H9 (cell line): ENCODE measurements at regions not wholly inside any gene's neighbourhood (a gene's known extent, or its start where the extent isn't known, plus 50 kb on each side); places are given as distances from the start of the nearest gene placed in this dataset.

Experiments
- DNase-seq: peaks from one replicate; pipeline ENCODE4 v3.0.0-alpha.2; 2017
- H2AFZ ChIP-seq: one replicate; pipeline ENCODE4 v1.6.1; 2013; ENCODE audit warnings: mild to moderate bottlenecking, low read length, control low read depth, moderate library complexity
- H2AK5ac ChIP-seq: 2 replicates; pipeline ENCODE4 v1.6.1; 2013; ENCODE audit warnings: low read length, control low read depth, mixed read lengths; ENCODE audit not compliant: insufficient read length
- H2BK120ac ChIP-seq: one replicate; pipeline ENCODE4 v1.6.1; 2013; ENCODE audit warnings: low read depth, mild to moderate bottlenecking, low read length, control low read depth, inconsistent platforms; ENCODE audit not compliant: poor library complexity, severe bottlenecking
- H2BK12ac ChIP-seq: 2 replicates; pipeline ENCODE4 v1.6.1; 2013; ENCODE audit warnings: low read length, control low read depth, mixed read lengths, low read depth; ENCODE audit not compliant: insufficient read length
- H2BK15ac ChIP-seq: 2 replicates; pipeline ENCODE4 v1.6.1; 2013; ENCODE audit warnings: low read depth, low read length, control low read depth
- H2BK20ac ChIP-seq: one replicate; pipeline ENCODE4 v1.6.1; 2013; ENCODE audit warnings: low read depth, mild to moderate bottlenecking, low read length, control low read depth, inconsistent platforms; ENCODE audit not compliant: poor library complexity, severe bottlenecking
- H2BK5ac ChIP-seq: 2 replicates; pipeline ENCODE4 v1.6.1; 2013; ENCODE audit warnings: low read length, control low read depth, mixed read lengths; ENCODE audit not compliant: insufficient read length
- H3K14ac ChIP-seq: 2 replicates; pipeline ENCODE4 v1.6.1; 2013; ENCODE audit warnings: low read length, control low read depth; ENCODE audit not compliant: insufficient read depth
- H3K18ac ChIP-seq: 2 replicates; pipeline ENCODE4 v1.6.1; 2013; ENCODE audit warnings: low read depth, mild to moderate bottlenecking, mixed read lengths, low read length, control low read depth; ENCODE audit not compliant: insufficient read length
- H3K23ac ChIP-seq: 2 replicates; pipeline ENCODE4 v1.6.1; 2013; ENCODE audit warnings: low read length, control low read depth, mixed read lengths, low read depth; ENCODE audit not compliant: insufficient read length
- H3K23me2 ChIP-seq: 2 replicates; pipeline ENCODE4 v1.6.1; 2013; ENCODE audit warnings: low read depth, mild to moderate bottlenecking, mixed read lengths, low read length, control low read depth; ENCODE audit not compliant: insufficient read length, poor library complexity, severe bottlenecking
- H3K27ac ChIP-seq: 2 replicates; pipeline ENCODE4 v1.5.1; 2013; ENCODE audit warnings: low read length, control low read depth, mixed read lengths, low read depth; ENCODE audit not compliant: insufficient read length
- H3K27me3 ChIP-seq: 2 replicates; pipeline ENCODE4 v1.6.1; 2013; ENCODE audit warnings: low read length, control low read depth, inconsistent platforms; ENCODE audit not compliant: insufficient read depth
- H3K4ac ChIP-seq: 2 replicates; pipeline ENCODE4 v1.6.1; 2013; ENCODE audit warnings: low read depth, mild to moderate bottlenecking, control low read depth, inconsistent platforms, low read length, moderate library complexity
- H3K4me1 ChIP-seq: 2 replicates; pipeline ENCODE4 v1.6.1; 2013; ENCODE audit warnings: low read length, control low read depth, inconsistent platforms; ENCODE audit not compliant: insufficient read depth
- H3K4me2 ChIP-seq: 2 replicates; pipeline ENCODE4 v1.6.1; 2013; ENCODE audit warnings: low read length, control low read depth, mixed read lengths; ENCODE audit not compliant: insufficient read length, insufficient read depth
- H3K56ac ChIP-seq: 2 replicates; pipeline ENCODE4 v1.6.1; 2013; ENCODE audit warnings: low read depth, mild to moderate bottlenecking, mixed read lengths, low read length, control low read depth; ENCODE audit not compliant: insufficient read length
- H3K79me1 ChIP-seq: 2 replicates; pipeline ENCODE4 v1.6.1; 2013; ENCODE audit warnings: low read depth, mild to moderate bottlenecking, moderate library complexity, low read length, control low read depth, inconsistent platforms; ENCODE audit not compliant: insufficient read depth, poor library complexity, severe bottlenecking
- H3K79me2 ChIP-seq: 2 replicates; pipeline ENCODE4 v1.6.1; 2013; ENCODE audit warnings: low read length, control low read depth, inconsistent platforms; ENCODE audit not compliant: insufficient read depth
- H3K9ac ChIP-seq: 2 replicates; pipeline ENCODE4 v1.6.1; 2013; ENCODE audit warnings: low read length, control low read depth, mixed read lengths; ENCODE audit not compliant: insufficient read length; ENCODE audit errors: extremely low read depth
- H3K9me3 ChIP-seq: one replicate; pipeline ENCODE4 v1.6.1; 2013; ENCODE audit warnings: low read depth, low read length, inconsistent platforms; ENCODE audit not compliant: control insufficient read depth
- H3T11ph ChIP-seq: one replicate; pipeline ENCODE4 v1.6.1; 2013; ENCODE audit warnings: mild to moderate bottlenecking, low read length, control low read depth, inconsistent platforms
- H4K20me1 ChIP-seq: one replicate; pipeline ENCODE4 v1.6.1; 2013; ENCODE audit not compliant: control insufficient read depth, insufficient read length, insufficient read depth
- H4K5ac ChIP-seq: 2 replicates; pipeline ENCODE4 v1.6.1; 2013; ENCODE audit warnings: low read depth, mild to moderate bottlenecking, mixed read lengths, low read length, control low read depth; ENCODE audit not compliant: insufficient read length
- H4K8ac ChIP-seq: replicated peaks from 2 replicates; pipeline ENCODE4 v1.6.1; 2013; ENCODE audit warnings: low read length, control low read depth, mixed read lengths, low read depth; ENCODE audit not compliant: insufficient read length
- H4K91ac ChIP-seq: 2 replicates; pipeline ENCODE4 v1.6.1; 2013; ENCODE audit warnings: low read depth, mild to moderate bottlenecking, moderate library complexity, mixed read lengths, low read length, control low read depth; ENCODE audit not compliant: insufficient read length
- H3K27ac Mint-ChIP-seq, 3 experiments: 2 replicates in 2 of 3; 3 replicates in 1 of 3; pipeline ENCODE4 v1.8.0; 2020 to 2021; ENCODE audit warnings: mixed read lengths in 3 of 3, mild to moderate bottlenecking in 1 of 3, moderate library complexity in 1 of 3
- H3K27me3 Mint-ChIP-seq: 2 replicates; pipeline ENCODE4 v1.8.0; 2021; ENCODE audit warnings: low read depth, mild to moderate bottlenecking, moderate library complexity, mixed read lengths
- H3K36me3 Mint-ChIP-seq, 3 experiments: 2 replicates in 2 of 3; 3 replicates in 1 of 3; pipeline ENCODE4 v1.8.0; 2020 to 2021; ENCODE audit warnings: low read depth in 3 of 3, mixed read lengths in 3 of 3; ENCODE audit not compliant: insufficient read depth in 1 of 3
- H3K4me1 Mint-ChIP-seq, 2 experiments: 2 replicates each; pipeline ENCODE4 v1.8.0; 2020; ENCODE audit warnings: mixed read lengths in 2 of 2
- H3K4me3 Mint-ChIP-seq, 2 experiments: 2 replicates in 1 of 2; 3 replicates in 1 of 2; pipeline ENCODE4 v1.8.0; 2020 to 2021; ENCODE audit warnings: mild to moderate bottlenecking in 2 of 2, mixed read lengths in 2 of 2, moderate library complexity in 1 of 2
- H3K9me3 Mint-ChIP-seq, 2 experiments: 2 replicates in 1 of 2; 3 replicates in 1 of 2; pipeline ENCODE4 v1.8.0; 2020; ENCODE audit warnings: mild to moderate bottlenecking in 2 of 2, mixed read lengths in 2 of 2, moderate library complexity in 1 of 2
- WGBS: extraction: QIAGEN DNeasy Blood & Tissue Kit; methylation state at CpG from one replicate; pipeline ENCODE4 v1.1.7; 2013; ENCODE audit warnings: missing lambda C conversion rate, low lambda C conversion rate, mixed read lengths; ENCODE audit not compliant: insufficient read length; ENCODE audit errors: extremely low coverage; 5-methylcytosine and 5-hydroxymethylcytosine counted together
- TF ChIP-seq, protein P1 (sequence below): fragments of 200-600 bp; sonication (generic); conservative IDR thresholded peaks from 3 replicates; pipeline ENCODE4 v1.8.0; 2021; ENCODE audit warnings: antibody characterized with exemption, mild to moderate bottlenecking

DNA sequence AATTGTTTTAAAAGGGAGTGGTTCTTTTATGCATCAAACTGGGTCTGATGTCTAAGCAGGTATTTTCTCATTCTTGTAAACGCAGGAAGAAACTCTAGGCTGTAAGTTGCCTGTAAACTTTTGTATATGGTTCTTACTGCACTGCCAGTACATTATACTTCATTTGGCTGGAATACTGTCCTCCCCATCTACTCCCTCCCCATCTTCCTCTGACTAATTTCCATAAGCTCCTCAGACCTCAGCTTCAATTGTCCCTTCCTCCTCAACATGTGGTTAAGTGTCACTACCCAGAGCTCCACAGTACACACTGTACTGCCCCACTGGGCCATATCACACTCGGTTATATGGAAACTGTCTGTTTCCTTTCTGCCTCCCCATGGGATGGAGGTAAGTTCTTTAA is 161.4 kb upstream of the MDFIC start:
- Histone ChIP-seq H3K23ac (no peak overlapping the region), H3K9ac (no peak overlapping the region), H2AFZ (no peak overlapping the region), H3K23me2 (no peaks in the 10 kb centered on the region), H2BK15ac (no peak overlapping the region), H4K5ac (no peak overlapping the region), H3T11ph (no peak overlapping the region), H3K18ac (no peak overlapping the region), H2AK5ac (no peak overlapping the region), H3K27ac (no peak overlapping the region), H3K79me1 (no peaks in the 10 kb centered on the region), H2BK120ac (no peak overlapping the region), H4K20me1 (no peaks in the 10 kb centered on the region), H4K91ac (no peak overlapping the region), H4K8ac (no peak overlapping the region), H3K79me2 (no peaks in the 10 kb centered on the region), H3K4me2 (no peak overlapping the region), H3K4ac (no peak overlapping the region), H3K9me3 (no peaks in the 10 kb centered on the region), H2BK20ac (no peak overlapping the region), H3K27me3 (no peaks in the 10 kb centered on the region), H3K14ac (no peak overlapping the region), H2BK5ac (no peak overlapping the region), H3K56ac (no peak overlapping the region), H3K4me1 (no peaks in the 10 kb centered on the region), H2BK12ac (no peak overlapping the region)
- TF ChIP-seq, protein P1, sequence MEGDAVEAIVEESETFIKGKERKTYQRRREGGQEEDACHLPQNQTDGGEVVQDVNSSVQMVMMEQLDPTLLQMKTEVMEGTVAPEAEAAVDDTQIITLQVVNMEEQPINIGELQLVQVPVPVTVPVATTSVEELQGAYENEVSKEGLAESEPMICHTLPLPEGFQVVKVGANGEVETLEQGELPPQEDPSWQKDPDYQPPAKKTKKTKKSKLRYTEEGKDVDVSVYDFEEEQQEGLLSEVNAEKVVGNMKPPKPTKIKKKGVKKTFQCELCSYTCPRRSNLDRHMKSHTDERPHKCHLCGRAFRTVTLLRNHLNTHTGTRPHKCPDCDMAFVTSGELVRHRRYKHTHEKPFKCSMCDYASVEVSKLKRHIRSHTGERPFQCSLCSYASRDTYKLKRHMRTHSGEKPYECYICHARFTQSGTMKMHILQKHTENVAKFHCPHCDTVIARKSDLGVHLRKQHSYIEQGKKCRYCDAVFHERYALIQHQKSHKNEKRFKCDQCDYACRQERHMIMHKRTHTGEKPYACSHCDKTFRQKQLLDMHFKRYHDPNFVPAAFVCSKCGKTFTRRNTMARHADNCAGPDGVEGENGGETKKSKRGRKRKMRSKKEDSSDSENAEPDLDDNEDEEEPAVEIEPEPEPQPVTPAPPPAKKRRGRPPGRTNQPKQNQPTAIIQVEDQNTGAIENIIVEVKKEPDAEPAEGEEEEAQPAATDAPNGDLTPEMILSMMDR, result no peak
- Mint-ChIP-seq H3K4me1 (no peaks in the 10 kb centered on the region), H3K27ac (no peak overlapping the region), H3K9me3 (no peaks in the 10 kb centered on the region), H3K4me3 (no peak overlapping the region), H3K27me3 (no peaks in the 10 kb centered on the region; the same call in 1 of the 2 replicates), H3K36me3 (no peaks in the 10 kb centered on the region)
- no peak for DNase-seq
- no CpG with 5 or more reads among the region's 2 CpGs for WGBS
